BLaER1 treated with 17β-estradiol and CSF1 and Interleukin-3, amounts not matched to agents 10 nM and 100 nM (cell line): ENCODE measurements at regions not wholly inside any gene's neighbourhood (a gene's known extent, or its start where the extent isn't known, plus 50 kb on each side); places are given as distances from the start of the nearest gene placed in this dataset.
"Not testable (repeated sequence)": the region's sequence is repeated elsewhere in the genome, so short reads cannot be mapped to it uniquely, and the experiment has no call there.

Experiments
- H3K27ac ChIP-seq, 11 experiments: shearing (Covaris generic); formaldehyde crosslinking; 2 replicates each; pipeline ENCODE4 v1.8.1; 2022
- H3K27me3 ChIP-seq, 11 experiments: shearing (Covaris generic); formaldehyde crosslinking; 2 replicates each; pipeline ENCODE4 v1.8.1; 2022
- H3K36me3 ChIP-seq, 11 experiments: shearing (Covaris generic); formaldehyde crosslinking; 2 replicates each; pipeline ENCODE4 v1.8.1; 2022
- H3K4me1 ChIP-seq, 10 experiments: shearing (Covaris generic); formaldehyde crosslinking; 2 replicates each; pipeline ENCODE4 v1.8.1; 2022
- H3K4me2 ChIP-seq, 11 experiments: shearing (Covaris generic); formaldehyde crosslinking; 2 replicates each; pipeline ENCODE4 v1.8.1; 2022
- H3K4me3 ChIP-seq, 10 experiments: shearing (Covaris generic); formaldehyde crosslinking; 2 replicates each; pipeline ENCODE4 v1.8.1; 2022
- H3K9ac ChIP-seq, 11 experiments: shearing (Covaris generic); formaldehyde crosslinking; 2 replicates each; pipeline ENCODE4 v1.8.1; 2022
- H3K9me3 ChIP-seq, 11 experiments: shearing (Covaris generic); formaldehyde crosslinking; replicated peaks in 1 of 11; 2 replicates each; pipeline ENCODE4 v1.8.1; 2022
- H4K20me1 ChIP-seq, 11 experiments: shearing (Covaris generic); formaldehyde crosslinking; 2 replicates each; pipeline ENCODE4 v1.8.1; 2022
- Cebpa-rat ChIP-seq, 11 experiments: shearing (Covaris generic); IDR thresholded peaks; 2 replicates each; pipeline ENCODE4 v1.8.1; 2022

DNA sequence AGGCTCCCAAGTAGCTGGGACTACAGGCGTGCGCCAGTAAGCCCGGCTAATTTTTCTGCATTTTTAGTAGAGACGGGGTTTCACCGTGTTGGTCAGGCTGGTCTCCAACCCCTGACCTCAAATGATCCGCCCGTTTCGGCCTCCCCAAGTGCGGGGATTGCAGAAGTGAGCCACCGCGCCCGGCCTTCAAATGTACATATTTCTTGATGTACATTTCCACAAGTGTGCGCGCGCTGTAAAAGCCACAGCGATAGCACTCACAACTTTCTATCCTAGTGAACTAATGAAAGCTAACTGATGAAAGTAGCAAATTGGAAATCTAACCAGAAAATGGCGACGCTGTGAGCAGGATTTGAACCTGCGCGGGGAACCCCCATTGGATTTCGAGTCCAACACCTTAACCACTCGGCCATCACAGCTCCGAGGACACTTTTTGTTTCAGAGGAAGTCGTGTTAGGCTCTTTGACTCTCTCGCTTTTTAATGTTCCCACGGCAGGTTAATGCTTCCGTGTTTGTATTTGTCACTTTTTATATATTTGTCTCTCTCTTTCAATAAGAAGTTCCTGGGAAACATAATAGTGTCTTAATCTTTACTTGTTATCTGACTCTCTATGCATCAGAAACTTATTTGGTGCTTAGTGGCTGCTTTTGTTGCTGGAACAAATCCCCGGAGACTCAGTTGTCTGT is 199.4 kb upstream of the ZNF184 start:
- H3K4me2 ChIP-seq: peak overlapping the region in 5 of 11 experiments; percentile 0 to 67 (median 19); a peak in 6 of 22 replicates
- no peak for TF ChIP-seq Cebpa-rat (IDR thresholded peaks at IDR 0.05)
- H3K9me3 ChIP-seq: peaks cover 4 to 27% (median 15%) of the 10 kb centered on the region in 11 experiments; a peak in 18 of 22 replicates
- no peaks in the 10 kb centered on the region for H3K36me3 ChIP-seq
- no peak overlapping the region for H3K9ac ChIP-seq
- H3K4me3 ChIP-seq: 0 out of 20 replicates have a peak overlapping the region, but pooled peaks of 1 of the 10 experiments have one; percentile 10
- no peak overlapping the region for H3K27ac ChIP-seq
- H3K27me3 ChIP-seq: peaks cover 67 to 79% (median 70%) of the 10 kb centered on the region in 11 experiments
- H3K4me1 ChIP-seq: peaks cover 6 to 27% (median 13%) of the 10 kb centered on the region in 10 experiments; a peak in 13 of 20 replicates
- H4K20me1 ChIP-seq: peaks cover 0 to 26% (median 15%) of the 10 kb centered on the region in 11 experiments; a peak in 12 of 22 replicates

DNA sequence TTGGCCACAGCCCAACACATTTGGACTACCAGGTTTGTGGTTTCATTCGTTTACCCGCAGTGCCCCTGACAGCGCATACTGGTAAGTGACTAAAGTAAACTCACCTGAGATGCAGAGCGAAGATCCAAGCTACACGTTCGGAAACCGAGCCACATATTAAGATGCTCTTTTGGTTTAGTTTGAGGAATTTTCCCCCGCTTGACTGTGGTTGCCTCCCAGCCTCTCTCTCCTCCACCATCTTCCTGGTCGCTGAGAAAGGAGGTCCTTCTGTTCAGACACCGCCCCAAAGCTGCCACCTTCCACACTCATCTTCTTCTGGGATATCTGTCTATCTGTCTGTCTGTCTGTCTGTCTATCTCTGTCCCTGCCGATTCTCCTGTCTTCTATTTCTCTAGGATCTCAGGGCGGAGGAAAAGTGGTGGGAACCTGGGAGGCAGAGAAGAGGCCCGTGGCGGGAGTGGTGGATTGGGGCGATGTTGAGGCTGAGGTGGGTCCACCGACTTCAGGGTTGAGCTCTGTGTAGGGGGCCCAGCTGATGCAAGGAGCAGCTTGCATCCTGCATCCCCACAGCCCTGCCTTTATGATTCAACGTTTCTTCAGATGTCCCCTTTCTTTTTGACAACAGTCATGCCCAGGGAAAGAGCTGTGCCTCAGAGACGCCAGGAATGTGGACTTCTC is 196.9 kb upstream of the ZNF184 start:
- peaks cover 80 to 94% (median 84%) of the 10 kb centered on the region in 11 experiments for H3K27me3 ChIP-seq
- no peaks in the 10 kb centered on the region for H3K36me3 ChIP-seq
- H4K20me1 ChIP-seq: peaks cover 0 to 26% (median 15%) of the 10 kb centered on the region in 11 experiments; a peak in 12 of 22 replicates
- peak overlapping the region; percentile 17 to 71 (median 43); a peak in 16 of 22 replicates for H3K4me2 ChIP-seq
- H3K4me3 ChIP-seq: peak overlapping the region in 2 of 10 experiments; percentile 22 to 32; a peak in 1 of 20 replicates
- TF ChIP-seq Cebpa-rat (IDR thresholded peaks at IDR 0.05): no peak
- H3K27ac ChIP-seq: no peak overlapping the region
- no peak overlapping the region for H3K9ac ChIP-seq
- H3K4me1 ChIP-seq: peaks cover under 1 to 27% (median 8%) of the 10 kb centered on the region in 10 experiments; a peak in 11 of 20 replicates
- H3K9me3 ChIP-seq: peaks cover 8 to 34% (median 20%) of the 10 kb centered on the region in 11 experiments; a peak in 19 of 22 replicates

DNA sequence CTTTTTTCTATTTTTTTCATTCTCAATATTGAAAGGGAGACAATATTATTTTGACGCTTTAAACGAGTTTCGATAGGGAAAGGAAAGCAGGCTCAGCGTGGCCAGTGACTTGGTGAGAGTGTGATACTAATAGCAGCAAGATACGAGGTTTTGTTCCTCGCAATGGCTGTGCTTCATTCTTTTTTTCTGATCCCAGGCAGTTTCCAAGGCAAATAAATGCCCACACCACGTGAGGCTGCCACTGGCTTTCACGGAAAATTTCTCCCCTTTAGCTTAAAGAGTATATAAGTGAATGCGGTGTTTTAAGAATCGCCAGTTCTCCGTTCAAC is 196.4 kb upstream of the ZNF184 start:
- no peak for TF ChIP-seq Cebpa-rat (IDR thresholded peaks at IDR 0.05)
- Histone ChIP-seq H3K9ac (no peak overlapping the region), H4K20me1 (peaks cover 0 to 26% (median 15%) of the 10 kb centered on the region in 11 experiments; a peak in 12 of 22 replicates), H3K4me2 (peak overlapping the region; percentile 17 to 71 (median 46); a peak in 15 of 22 replicates), H3K9me3 (peaks cover 8 to 34% (median 20%) of the 10 kb centered on the region in 11 experiments; a peak in 19 of 22 replicates), H3K4me1 (peaks cover 0 to 27% (median 8%) of the 10 kb centered on the region in 10 experiments; a peak in 8 of 20 replicates), H3K36me3 (no peaks in the 10 kb centered on the region), H3K27ac (no peak overlapping the region), H3K27me3 (peaks cover 80 to 89% (median 84%) of the 10 kb centered on the region in 11 experiments), H3K4me3 (peak overlapping the region in 4 of 10 experiments; percentile 4 to 32 (median 26); a peak in 5 of 20 replicates)

DNA sequence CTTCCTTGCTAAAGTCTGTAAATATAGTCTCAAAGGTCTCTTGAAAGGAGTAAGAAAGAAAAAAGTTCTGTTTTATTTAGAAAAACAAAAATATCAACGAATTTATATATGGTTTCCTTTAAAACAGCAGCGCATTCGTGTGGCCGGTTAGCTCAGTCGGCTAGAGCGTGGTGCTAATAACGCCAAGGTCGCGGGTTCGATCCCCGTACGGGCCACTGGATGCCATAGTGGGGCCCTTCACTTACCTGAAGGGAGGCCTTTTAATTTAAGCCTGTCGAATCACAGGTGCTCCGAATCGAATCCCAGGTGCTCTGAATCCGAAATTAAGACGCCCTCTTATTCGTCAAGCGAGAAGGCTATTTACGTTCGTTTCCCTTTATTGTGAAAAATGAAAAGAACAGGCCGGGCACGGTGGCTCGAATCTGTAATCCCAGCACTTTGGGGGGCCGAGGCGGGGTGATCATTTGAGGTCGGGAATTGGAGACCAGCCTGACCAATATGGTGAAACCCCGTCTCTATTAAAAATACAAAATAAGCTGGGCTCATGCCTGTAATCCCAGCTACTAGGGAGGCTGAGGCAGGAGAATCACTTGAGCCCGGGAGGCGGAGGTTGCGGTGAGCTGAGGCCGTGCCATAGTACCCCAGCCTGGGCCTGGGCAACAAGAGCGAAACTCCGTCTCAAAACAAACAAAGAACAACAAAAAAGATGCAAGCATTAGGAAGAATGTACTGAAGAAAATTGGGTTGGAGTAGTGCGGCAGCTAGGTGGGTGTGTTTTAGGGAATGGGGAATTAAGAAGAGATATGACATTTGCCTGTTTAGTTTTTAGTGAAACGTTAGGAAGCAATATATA is 195.8 kb upstream of the ZNF184 start:
- peak overlapping the region in 8 of 10 experiments; percentile 4 to 52 (median 22); a peak in 11 of 20 replicates for H3K4me3 ChIP-seq
- no peaks in the 10 kb centered on the region for H3K36me3 ChIP-seq
- peaks cover 77 to 84% (median 79%) of the 10 kb centered on the region in 11 experiments for H3K27me3 ChIP-seq
- H3K4me2 ChIP-seq: peak overlapping the region; percentile 26 to 71 (median 46); a peak in 20 of 22 replicates
- peaks cover 0 to 27% (median 8%) of the 10 kb centered on the region in 10 experiments; a peak in 8 of 20 replicates for H3K4me1 ChIP-seq
- H3K9ac ChIP-seq: no peak overlapping the region
- peaks cover 8 to 34% (median 20%) of the 10 kb centered on the region in 11 experiments; a peak in 19 of 22 replicates for H3K9me3 ChIP-seq
- peaks cover 0 to 26% (median 15%) of the 10 kb centered on the region in 11 experiments; a peak in 12 of 22 replicates for H4K20me1 ChIP-seq
- H3K27ac ChIP-seq: no peak overlapping the region
- TF ChIP-seq Cebpa-rat (IDR thresholded peaks at IDR 0.05): no peak

DNA sequence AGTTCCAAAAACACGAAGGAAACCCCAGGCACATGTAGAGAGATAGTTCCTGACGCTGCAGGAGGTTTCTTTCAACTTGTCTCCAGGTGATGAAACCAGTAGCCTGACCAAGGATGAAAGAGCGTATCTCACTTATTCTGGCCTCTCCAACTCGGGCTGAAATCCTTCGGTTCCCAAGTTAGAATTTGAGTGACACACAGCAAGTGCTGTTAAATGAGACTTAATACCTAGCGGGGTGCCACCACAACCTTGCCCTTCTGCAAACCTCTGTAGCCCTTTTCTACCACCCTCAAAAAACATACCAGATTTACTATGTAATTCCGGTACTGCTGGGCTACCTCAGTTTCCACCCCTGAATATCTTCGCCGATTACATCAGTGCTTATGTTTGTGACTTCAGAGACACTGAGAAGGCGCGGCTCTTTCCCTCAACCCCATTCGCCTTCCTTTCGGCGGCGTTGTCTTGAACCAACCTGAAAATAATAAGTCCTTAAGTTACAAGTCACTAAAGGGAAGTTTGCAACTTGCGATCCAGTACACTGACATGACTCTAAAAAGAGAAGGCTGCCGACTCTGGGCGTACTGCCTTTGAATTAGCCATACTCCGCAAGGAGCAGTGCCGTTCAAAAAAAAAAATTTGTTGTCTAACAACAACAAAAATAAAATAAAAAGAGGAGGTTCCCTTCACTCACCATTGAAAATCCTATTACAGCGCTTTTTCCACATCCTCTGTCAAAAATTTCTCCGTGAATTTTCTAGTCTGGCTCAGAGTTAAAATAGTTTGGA is 194.9 kb upstream of the ZNF184 start:
- Histone ChIP-seq H3K4me2 (peak overlapping the region; percentile 1 to 71 (median 46); a peak in 15 of 22 replicates), H3K9me3 (peaks cover 8 to 34% (median 20%) of the 10 kb centered on the region in 11 experiments; a peak in 18 of 22 replicates), H4K20me1 (peaks cover 0 to 26% (median 15%) of the 10 kb centered on the region in 11 experiments; a peak in 12 of 22 replicates), H3K36me3 (no peaks in the 10 kb centered on the region), H3K27ac (no peak overlapping the region), H3K4me3 (peak overlapping the region in 7 of 10 experiments; percentile 4 to 52 (median 23); a peak in 7 of 20 replicates), H3K9ac (no peak overlapping the region), H3K4me1 (peaks cover 0 to 27% (median 8%) of the 10 kb centered on the region in 10 experiments; a peak in 8 of 20 replicates), H3K27me3 (peaks cover 69 to 75% (median 71%) of the 10 kb centered on the region in 11 experiments)
- no peak for TF ChIP-seq Cebpa-rat (IDR thresholded peaks at IDR 0.05)

DNA sequence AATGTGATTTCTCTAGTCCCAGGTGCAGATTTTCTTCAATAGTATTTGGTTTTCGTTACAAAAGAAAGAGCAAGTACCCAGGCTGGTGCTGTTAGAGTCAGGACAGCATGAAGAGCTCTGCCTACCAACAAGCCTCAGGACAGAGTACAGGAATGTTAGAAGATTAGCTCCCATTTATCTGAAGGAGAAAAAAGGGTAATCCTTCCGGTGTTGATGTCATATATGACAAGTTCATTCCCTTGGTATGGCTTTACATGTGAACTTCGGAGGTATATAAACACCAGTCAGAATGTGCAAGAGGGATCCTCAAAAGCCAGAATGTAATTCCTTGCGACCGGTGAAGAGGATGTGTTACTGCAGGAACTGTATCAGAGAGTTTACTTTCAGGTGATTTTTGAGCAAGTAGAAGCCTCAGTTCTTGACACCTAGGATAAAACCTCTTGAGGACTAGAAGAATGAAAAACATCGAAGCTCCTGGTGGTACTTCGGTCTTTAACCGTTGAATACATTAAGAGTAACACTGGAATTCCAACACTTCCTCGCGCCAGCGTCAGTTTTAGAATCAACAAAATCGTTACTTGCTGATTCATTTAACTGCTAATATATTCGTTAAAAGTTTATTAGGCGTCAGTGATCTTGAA is 194.2 kb upstream of the ZNF184 start:
- Histone ChIP-seq H3K4me1 (peaks cover 0 to 23% (median 8%) of the 10 kb centered on the region in 10 experiments; a peak in 8 of 20 replicates), H3K27me3 (peaks cover 62 to 68% (median 64%) of the 10 kb centered on the region in 11 experiments), H3K9me3 (peaks cover 8 to 28% (median 16%) of the 10 kb centered on the region in 11 experiments; a peak in 18 of 22 replicates), H3K9ac (no peak overlapping the region), H4K20me1 (peaks cover 0 to 26% (median 15%) of the 10 kb centered on the region in 11 experiments; a peak in 12 of 22 replicates), H3K36me3 (no peaks in the 10 kb centered on the region), H3K27ac (no peak overlapping the region), H3K4me3 (no peak overlapping the region), H3K4me2 (peak overlapping the region in 3 of 11 experiments; percentile 1 to 71 (median 46); a peak in 3 of 22 replicates)
- TF ChIP-seq Cebpa-rat (IDR thresholded peaks at IDR 0.05): no peak

DNA sequence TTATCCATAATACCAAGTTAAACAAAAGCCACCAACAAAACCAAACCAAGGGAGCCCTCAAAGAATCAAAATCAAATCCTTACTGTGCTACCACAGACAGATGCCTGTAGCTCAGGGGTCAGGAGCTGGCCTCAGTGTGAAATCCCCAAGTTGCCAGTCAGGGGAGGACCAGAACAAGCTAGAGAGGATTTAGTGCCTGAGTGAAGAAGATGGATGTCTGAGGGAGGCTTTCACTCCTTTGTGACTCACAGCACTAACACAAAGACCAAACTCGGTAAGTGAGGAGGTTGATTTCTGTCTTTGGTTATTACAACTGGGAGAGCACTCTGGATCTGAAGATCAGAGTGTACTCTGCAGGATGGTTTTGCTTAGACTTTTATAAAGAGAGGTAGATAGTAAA is 189.9 kb upstream of the ZNF184 start:
- H3K4me2 ChIP-seq: no peak overlapping the region
- peaks cover 18 to 25% (median 20%) of the 10 kb centered on the region in 11 experiments for H3K27me3 ChIP-seq
- H3K4me1 ChIP-seq: peaks cover 0 to 8% (median 0%) of the 10 kb centered on the region in 10 experiments; a peak in 2 of 20 replicates
- no peak overlapping the region for H3K27ac ChIP-seq
- H4K20me1 ChIP-seq: peaks cover 0 to 6% (median 0%) of the 10 kb centered on the region in 11 experiments; a peak in 1 of 22 replicates
- no peak overlapping the region for H3K4me3 ChIP-seq
- H3K9me3 ChIP-seq: peaks cover 10 to 30% (median 16%) of the 10 kb centered on the region in 11 experiments; a peak in 16 of 22 replicates
- no peaks in the 10 kb centered on the region for H3K36me3 ChIP-seq
- no peak for TF ChIP-seq Cebpa-rat (IDR thresholded peaks at IDR 0.05)
- no peak overlapping the region for H3K9ac ChIP-seq

DNA sequence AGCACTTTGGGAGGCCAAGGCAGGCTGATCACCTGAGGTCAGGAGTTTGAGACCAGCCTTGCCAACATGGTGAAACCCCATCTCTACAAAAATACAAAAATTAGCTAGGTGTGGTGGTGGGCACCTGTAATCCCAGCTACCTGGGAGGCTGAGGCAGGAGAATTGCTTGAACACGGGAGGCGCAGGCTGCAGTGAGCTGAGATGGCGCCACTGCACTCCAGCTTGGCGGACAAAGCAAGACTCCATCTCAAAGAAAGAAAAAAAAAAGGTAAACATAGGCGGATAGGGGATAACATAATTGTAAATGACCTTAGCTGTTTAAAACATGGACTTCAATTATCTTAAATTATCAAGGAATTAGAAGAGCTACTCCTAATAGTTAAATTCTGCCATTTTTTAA is 189.3 kb upstream of the ZNF184 start:
- not testable (repeated sequence) for H3K4me2 ChIP-seq, H4K20me1 ChIP-seq, H3K4me3 ChIP-seq, H3K4me1 ChIP-seq, H3K36me3 ChIP-seq, H3K9ac ChIP-seq, H3K27ac ChIP-seq
- Histone ChIP-seq H3K27me3 (peaks cover 12 to 19% (median 15%) of the 10 kb centered on the region in 11 experiments), H3K9me3 (peaks cover 4 to 24% (median 10%) of the 10 kb centered on the region in 11 experiments; a peak in 16 of 22 replicates)

DNA sequence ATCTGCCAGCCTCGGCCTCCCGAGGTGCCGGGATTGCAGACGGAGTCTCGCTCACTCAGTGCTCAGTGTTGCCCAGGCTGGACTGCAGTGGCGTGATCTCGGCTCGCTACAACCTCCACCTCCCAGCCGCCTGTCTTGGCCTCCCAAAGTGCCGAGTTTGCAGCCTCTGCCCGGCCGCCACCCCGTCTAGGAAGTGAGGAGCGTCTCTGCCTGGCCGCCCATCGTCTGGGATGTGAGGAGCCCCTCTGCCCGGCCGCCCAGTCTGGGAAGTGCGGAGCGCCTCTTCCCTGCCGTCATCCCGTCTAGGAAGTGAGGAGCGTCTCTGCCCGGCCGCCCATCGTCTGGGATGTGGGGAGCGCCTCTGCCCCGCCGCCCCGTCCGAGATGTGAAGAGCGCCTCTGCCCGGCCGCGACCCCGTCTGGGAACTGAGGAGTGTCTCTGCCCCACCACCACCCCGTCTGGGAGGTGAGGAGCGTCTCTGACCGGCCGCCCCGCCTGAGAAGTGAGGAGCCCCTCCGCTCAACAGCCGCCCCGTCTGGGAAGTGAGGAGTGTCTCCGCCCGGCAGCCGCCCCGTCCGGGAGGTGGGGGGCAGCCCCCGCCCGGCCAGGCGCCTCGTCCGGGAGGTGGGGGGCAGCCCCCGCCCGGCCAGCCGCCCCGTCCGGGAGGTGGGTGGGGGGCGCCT is 180.4 kb upstream of the ZNF184 start:
- not testable (repeated sequence) for H4K20me1 ChIP-seq, H3K4me2 ChIP-seq, H3K9ac ChIP-seq, H3K27me3 ChIP-seq, H3K27ac ChIP-seq, H3K4me1 ChIP-seq, H3K36me3 ChIP-seq, H3K4me3 ChIP-seq
- peaks cover 17 to 40% (median 31%) of the 10 kb centered on the region in 11 experiments for H3K9me3 ChIP-seq
